ENCODE measurements at regions not wholly inside any gene's neighbourhood (a gene's known extent, or its start where the extent isn't known, plus 50 kb on each side); places are given as distances from the start of the nearest gene placed in this dataset.

DNA sequence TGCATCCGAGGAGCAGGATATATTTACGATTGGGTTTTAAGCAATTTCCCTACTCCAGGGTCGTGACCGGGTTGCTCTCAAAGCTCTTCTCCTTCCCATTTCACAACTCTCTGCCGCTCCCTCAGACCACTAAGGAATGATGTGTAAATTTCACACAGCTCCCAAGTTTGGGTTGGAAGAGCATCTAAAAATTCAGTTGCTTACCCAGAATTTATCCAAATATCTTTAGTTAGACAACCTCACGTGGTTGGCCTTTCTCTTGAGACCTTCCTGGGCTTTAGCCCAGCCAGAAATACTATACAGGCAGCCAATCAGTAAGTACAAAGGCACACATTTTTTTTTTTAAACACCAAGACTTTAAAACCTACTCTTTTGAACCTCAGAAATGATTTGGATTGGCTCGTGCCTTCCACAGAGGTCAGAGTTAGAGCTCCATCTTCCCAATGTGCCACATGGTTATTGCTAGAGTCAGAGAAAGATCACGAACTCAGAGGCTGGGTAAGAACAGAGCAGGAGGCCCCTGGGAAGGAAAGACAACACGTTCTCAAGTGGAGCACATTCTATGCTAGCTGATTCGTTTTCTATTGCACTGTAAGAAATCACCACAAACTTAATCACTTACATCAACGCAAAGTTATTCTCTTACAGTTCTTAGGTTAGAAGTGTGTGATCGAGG lies 335.4 kb upstream of the MGMT start:
- TF ChIP-seq POLR2A (IDR thresholded peaks at IDR 0.05; ENCODE audit: low read length) (no peak), GATA1 (IDR thresholded peaks at IDR 0.05; ENCODE audit: low read depth, low read length) (no peak)

Data from erythroblast (primary cell).